ENCODE measurements at regions not wholly inside any gene's neighbourhood (a gene's known extent, or its start where the extent isn't known, plus 50 kb on each side); places are given as distances from the start of the nearest gene placed in this dataset.

- Histone ChIP-seq H4K5ac (ENCODE audit: insufficient read length, low read depth, low read length) (no peak overlapping the region), H3K27me3 (ENCODE audit: insufficient read depth, low read length) (no peaks in the 10 kb centered on the region), H4K8ac (replicated peaks; ENCODE audit: insufficient read length, low read depth, low read length) (no peak overlapping the region), H4K91ac (ENCODE audit: insufficient read length, low read depth, low read length) (no peak overlapping the region), H3K4ac (ENCODE audit: low read depth, low read length) (no peak overlapping the region), H3K14ac (ENCODE audit: insufficient read depth, low read length) (no peak overlapping the region), H3T11ph (ENCODE audit: low read length) (no peak overlapping the region), H3K4me2 (ENCODE audit: insufficient read depth, insufficient read length, low read length) (no peak overlapping the region), H2BK20ac (ENCODE audit: low read depth, low read length, poor library complexity, severe bottlenecking) (no peak overlapping the region), H3K23me2 (ENCODE audit: insufficient read length, low read depth, low read length, poor library complexity, severe bottlenecking) (no peaks in the 10 kb centered on the region), H2BK12ac (ENCODE audit: insufficient read length, low read depth, low read length) (no peak overlapping the region), H3K79me1 (ENCODE audit: insufficient read depth, low read depth, low read length, poor library complexity, severe bottlenecking) (no peaks in the 10 kb centered on the region), H2BK5ac (ENCODE audit: insufficient read length, low read length) (no peak overlapping the region), H4K20me1 (ENCODE audit: control insufficient read depth, insufficient read depth, insufficient read length) (no peaks in the 10 kb centered on the region), H3K4me1 (ENCODE audit: insufficient read depth, low read length) (no peaks in the 10 kb centered on the region; the same call in 1 of the 2 replicates), H2AFZ (ENCODE audit: low read length) (no peak overlapping the region), H3K23ac (ENCODE audit: insufficient read length, low read depth, low read length) (no peak overlapping the region), H3K18ac (ENCODE audit: insufficient read length, low read depth, low read length) (no peak overlapping the region), H3K9me3 (ENCODE audit: control insufficient read depth, low read depth, low read length) (no peaks in the 10 kb centered on the region), H3K56ac (ENCODE audit: insufficient read length, low read depth, low read length) (no peak overlapping the region), H2BK15ac (ENCODE audit: low read depth, low read length) (no peak overlapping the region), H2AK5ac (ENCODE audit: insufficient read length, low read length) (no peak overlapping the region), H3K9ac (ENCODE audit: extremely low read depth, insufficient read length, low read length) (no peak overlapping the region), H2BK120ac (ENCODE audit: low read depth, low read length, poor library complexity, severe bottlenecking) (no peak overlapping the region), H3K27ac (ENCODE audit: insufficient read length, low read depth, low read length) (no peak overlapping the region), H3K79me2 (ENCODE audit: insufficient read depth, low read length) (no peaks in the 10 kb centered on the region)
- Mint-ChIP-seq H3K9me3 (no peaks in the 10 kb centered on the region), H3K4me3 (no peak overlapping the region), H3K36me3 (ENCODE audit: insufficient read depth in 1 of 3, low read depth in 3 of 3) (no peaks in the 10 kb centered on the region; a peak in 1 of 7 replicates), H3K27me3 (ENCODE audit: low read depth) (no peaks in the 10 kb centered on the region), H3K27ac (peak overlapping the region in 2 of 3 experiments; percentile 6 to 22; a peak in 2 of 7 replicates), H3K4me1 (peaks cover 2 to 7% of the 10 kb centered on the region in 2 experiments; a peak in 3 of 4 replicates)
- WGBS (ENCODE audit: extremely low coverage, insufficient read length, low lambda C conversion rate): no CpG with 5 or more reads among the region's 11 CpGs
- no peak for TF ChIP-seq CTCF (conservative IDR thresholded peaks at IDR 0.05)
- no peak for DNase-seq
Measured at GRCh38 chr11:33559567-33559966, 141.1 kb downstream of the C11orf91 start.
